ENCODE measurements at regions not wholly inside any gene's neighbourhood (a gene's known extent, or its start where the extent isn't known, plus 50 kb on each side); places are given as distances from the start of the nearest gene placed in this dataset.

DNA sequence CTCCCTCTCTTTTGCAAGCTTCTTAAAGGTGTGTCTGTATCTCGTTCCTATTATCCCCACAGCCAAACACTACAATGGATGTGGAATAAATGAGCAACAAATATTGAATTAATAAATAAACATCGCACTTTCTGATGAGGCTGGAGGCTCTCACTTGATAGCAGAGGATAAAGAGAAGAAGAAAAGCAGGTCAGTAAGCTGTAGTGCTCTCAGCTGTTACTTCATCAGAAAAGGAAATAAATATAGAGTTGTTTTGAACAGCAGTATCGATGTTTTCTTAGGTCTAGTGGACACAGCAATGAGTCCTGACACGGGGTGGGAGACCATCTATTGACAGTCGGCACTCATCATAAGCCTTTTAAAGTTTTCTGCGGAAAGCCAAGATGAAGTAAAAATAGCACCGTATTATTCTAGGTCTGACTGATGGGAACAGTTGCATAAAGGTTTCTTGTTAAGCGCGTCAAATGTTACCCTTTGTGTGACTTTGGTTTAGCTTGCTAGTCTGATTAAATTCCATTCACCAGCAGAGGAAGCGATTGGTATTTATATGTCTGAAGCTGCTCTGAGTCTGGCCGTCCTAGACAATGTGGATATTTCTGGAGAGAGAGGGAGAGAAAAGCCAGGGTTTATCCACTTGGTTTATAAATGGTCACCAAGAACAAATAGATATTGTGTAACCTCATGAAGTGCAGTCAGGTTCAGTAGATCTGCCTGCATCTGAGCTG is 646.1 kb downstream of the CDH11 start:
- Histone ChIP-seq H3K9me3 (ENCODE audit: low read length) (no peaks in the 10 kb centered on the region), H3K9ac (ENCODE audit: low read length) (no peak overlapping the region), H3F3A (ENCODE audit: insufficient read depth, low read length, poor library complexity, severe bottlenecking) (no peaks in the 10 kb centered on the region), H3K36me3 (ENCODE audit: insufficient read depth, low read length) (no peaks in the 10 kb centered on the region), H3K27ac (ENCODE audit: low read length) (no peak overlapping the region), H3K4me3 (ENCODE audit: low read length) (no peak overlapping the region), H3K79me2 (replicated peaks; ENCODE audit: insufficient read depth, low read length) (no peaks in the 10 kb centered on the region), H2AFZ (ENCODE audit: low read depth, low read length) (no peak overlapping the region), H3K9me2 (ENCODE audit: insufficient read depth, low read length) (no peaks in the 10 kb centered on the region), H4K20me1 (ENCODE audit: insufficient read depth) (no peaks in the 10 kb centered on the region), H3K27me3 (ENCODE audit: insufficient read depth, low read depth, low read length) (no peaks in the 10 kb centered on the region), H3K4me2 (ENCODE audit: low read length) (no peak overlapping the region)
- no peak for TF ChIP-seq EZH2 (IDR thresholded peaks at IDR 0.05; ENCODE audit: borderline replicate concordance, insufficient read depth, low read length, poor library complexity, severe bottlenecking)
- TF ChIP-seq SMC3 (conservative IDR thresholded peaks at IDR 0.05; ENCODE audit: poor library complexity): no peak
- no peak for TF ChIP-seq POLR2AphosphoS5 (IDR thresholded peaks at IDR 0.05)
- TF ChIP-seq, protein P1, sequence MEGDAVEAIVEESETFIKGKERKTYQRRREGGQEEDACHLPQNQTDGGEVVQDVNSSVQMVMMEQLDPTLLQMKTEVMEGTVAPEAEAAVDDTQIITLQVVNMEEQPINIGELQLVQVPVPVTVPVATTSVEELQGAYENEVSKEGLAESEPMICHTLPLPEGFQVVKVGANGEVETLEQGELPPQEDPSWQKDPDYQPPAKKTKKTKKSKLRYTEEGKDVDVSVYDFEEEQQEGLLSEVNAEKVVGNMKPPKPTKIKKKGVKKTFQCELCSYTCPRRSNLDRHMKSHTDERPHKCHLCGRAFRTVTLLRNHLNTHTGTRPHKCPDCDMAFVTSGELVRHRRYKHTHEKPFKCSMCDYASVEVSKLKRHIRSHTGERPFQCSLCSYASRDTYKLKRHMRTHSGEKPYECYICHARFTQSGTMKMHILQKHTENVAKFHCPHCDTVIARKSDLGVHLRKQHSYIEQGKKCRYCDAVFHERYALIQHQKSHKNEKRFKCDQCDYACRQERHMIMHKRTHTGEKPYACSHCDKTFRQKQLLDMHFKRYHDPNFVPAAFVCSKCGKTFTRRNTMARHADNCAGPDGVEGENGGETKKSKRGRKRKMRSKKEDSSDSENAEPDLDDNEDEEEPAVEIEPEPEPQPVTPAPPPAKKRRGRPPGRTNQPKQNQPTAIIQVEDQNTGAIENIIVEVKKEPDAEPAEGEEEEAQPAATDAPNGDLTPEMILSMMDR (IDR thresholded peaks at IDR 0.05; ENCODE audit: poor library complexity, severe bottlenecking): no peak
- no peak for TF ChIP-seq TAF1 (IDR thresholded peaks at IDR 0.05; ENCODE audit: low read depth)
- no peak for TF ChIP-seq EP300 (conservative IDR thresholded peaks at IDR 0.05; ENCODE audit: poor library complexity, severe bottlenecking)
- TF ChIP-seq RAD21 (conservative IDR thresholded peaks at IDR 0.05): no peak
- TF ChIP-seq MXI1 (conservative IDR thresholded peaks at IDR 0.05; ENCODE audit: poor library complexity, severe bottlenecking): no peak

DNA sequence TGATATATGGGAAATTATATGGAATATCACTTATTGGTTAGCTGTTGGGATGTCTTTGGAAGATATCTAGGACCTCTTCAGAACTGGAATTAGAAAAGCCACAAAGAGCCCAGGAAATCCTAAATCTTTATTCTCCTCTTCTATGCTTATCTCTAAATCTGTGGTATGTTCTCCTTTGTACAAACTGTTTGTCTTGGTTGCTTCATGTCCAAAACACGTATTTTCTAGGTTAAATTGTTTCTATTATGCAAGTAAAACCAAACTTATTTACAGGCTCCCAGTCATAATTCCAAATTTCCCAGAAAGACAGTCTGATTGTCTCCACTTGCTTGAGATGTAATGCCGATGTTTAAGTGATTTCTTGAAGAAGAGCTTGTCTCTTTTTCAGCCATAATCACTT is 650.9 kb downstream of the CDH11 start:
- H3K36me3 ChIP-seq (ENCODE audit: insufficient read depth, low read length): no peaks in the 10 kb centered on the region
- no peak overlapping the region for H3K9ac ChIP-seq (ENCODE audit: low read length)
- H3F3A ChIP-seq (ENCODE audit: insufficient read depth, low read length, poor library complexity, severe bottlenecking): no peaks in the 10 kb centered on the region
- TF ChIP-seq, protein P1 (IDR thresholded peaks at IDR 0.05; ENCODE audit: poor library complexity, severe bottlenecking): no peak
- TF ChIP-seq EZH2 (IDR thresholded peaks at IDR 0.05; ENCODE audit: borderline replicate concordance, insufficient read depth, low read length, poor library complexity, severe bottlenecking) (no peak), RAD21 (conservative IDR thresholded peaks at IDR 0.05) (no peak), SMC3 (conservative IDR thresholded peaks at IDR 0.05; ENCODE audit: poor library complexity) (no peak), MXI1 (conservative IDR thresholded peaks at IDR 0.05; ENCODE audit: poor library complexity, severe bottlenecking) (no peak), TAF1 (IDR thresholded peaks at IDR 0.05; ENCODE audit: low read depth) (no peak)
- TF ChIP-seq, protein P2, sequence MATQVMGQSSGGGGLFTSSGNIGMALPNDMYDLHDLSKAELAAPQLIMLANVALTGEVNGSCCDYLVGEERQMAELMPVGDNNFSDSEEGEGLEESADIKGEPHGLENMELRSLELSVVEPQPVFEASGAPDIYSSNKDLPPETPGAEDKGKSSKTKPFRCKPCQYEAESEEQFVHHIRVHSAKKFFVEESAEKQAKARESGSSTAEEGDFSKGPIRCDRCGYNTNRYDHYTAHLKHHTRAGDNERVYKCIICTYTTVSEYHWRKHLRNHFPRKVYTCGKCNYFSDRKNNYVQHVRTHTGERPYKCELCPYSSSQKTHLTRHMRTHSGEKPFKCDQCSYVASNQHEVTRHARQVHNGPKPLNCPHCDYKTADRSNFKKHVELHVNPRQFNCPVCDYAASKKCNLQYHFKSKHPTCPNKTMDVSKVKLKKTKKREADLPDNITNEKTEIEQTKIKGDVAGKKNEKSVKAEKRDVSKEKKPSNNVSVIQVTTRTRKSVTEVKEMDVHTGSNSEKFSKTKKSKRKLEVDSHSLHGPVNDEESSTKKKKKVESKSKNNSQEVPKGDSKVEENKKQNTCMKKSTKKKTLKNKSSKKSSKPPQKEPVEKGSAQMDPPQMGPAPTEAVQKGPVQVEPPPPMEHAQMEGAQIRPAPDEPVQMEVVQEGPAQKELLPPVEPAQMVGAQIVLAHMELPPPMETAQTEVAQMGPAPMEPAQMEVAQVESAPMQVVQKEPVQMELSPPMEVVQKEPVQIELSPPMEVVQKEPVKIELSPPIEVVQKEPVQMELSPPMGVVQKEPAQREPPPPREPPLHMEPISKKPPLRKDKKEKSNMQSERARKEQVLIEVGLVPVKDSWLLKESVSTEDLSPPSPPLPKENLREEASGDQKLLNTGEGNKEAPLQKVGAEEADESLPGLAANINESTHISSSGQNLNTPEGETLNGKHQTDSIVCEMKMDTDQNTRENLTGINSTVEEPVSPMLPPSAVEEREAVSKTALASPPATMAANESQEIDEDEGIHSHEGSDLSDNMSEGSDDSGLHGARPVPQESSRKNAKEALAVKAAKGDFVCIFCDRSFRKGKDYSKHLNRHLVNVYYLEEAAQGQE (IDR thresholded peaks at IDR 0.05; ENCODE audit: borderline replicate concordance): no peak
- H3K27me3 ChIP-seq (ENCODE audit: insufficient read depth, low read depth, low read length): no peaks in the 10 kb centered on the region
- no peaks in the 10 kb centered on the region for H3K9me3 ChIP-seq (ENCODE audit: low read length)
- H3K27ac ChIP-seq (ENCODE audit: low read length): no peak overlapping the region
- no peaks in the 10 kb centered on the region for H3K79me2 ChIP-seq (replicated peaks; ENCODE audit: insufficient read depth, low read length)
- H4K20me1 ChIP-seq (ENCODE audit: insufficient read depth): no peaks in the 10 kb centered on the region
- H3K9me2 ChIP-seq (ENCODE audit: insufficient read depth, low read length): no peaks in the 10 kb centered on the region
- H3K4me2 ChIP-seq (ENCODE audit: low read length): no peak overlapping the region
- no peak overlapping the region for H2AFZ ChIP-seq (ENCODE audit: low read depth, low read length)
- no peak overlapping the region for H3K4me3 ChIP-seq (ENCODE audit: low read length)
